GM23338 (cell line): ENCODE measurements at regions not wholly inside any gene's neighbourhood (a gene's known extent, or its start where the extent isn't known, plus 50 kb on each side); places are given as distances from the start of the nearest gene placed in this dataset.

Source experiments
- ATAC-seq: fragments of 200-7000 bp; cut with Tn5 transposase; 3 replicates; pipeline ENCODE4 v1.9.1; 2020
- DNase-seq: peaks from one replicate; pipeline ENCODE4 v3.0.0-alpha.2; 2015; ENCODE audit warnings: low spot score
- H2AFZ ChIP-seq: fragments of 200-600 bp; sonication (generic); 2 replicates; pipeline ENCODE4 v1.8.0; 2016; ENCODE audit warnings: antibody characterized with exemption, mild to moderate bottlenecking, moderate library complexity
- H3F3A ChIP-seq: fragments of 200-600 bp; sonication (generic); replicated peaks from 2 replicates; pipeline ENCODE4 v1.8.0; 2017; ENCODE audit warnings: antibody characterized with exemption, mixed run types, low read depth
- H3K27ac ChIP-seq: fragments of 200-600 bp; sonication (generic); 2 replicates; pipeline ENCODE4 v1.6.1; 2016; ENCODE audit warnings: low read depth
- H3K27me3 ChIP-seq: fragments of 200-600 bp; sonication (generic); 2 replicates; pipeline ENCODE4 v1.8.0; 2016; ENCODE audit warnings: mild to moderate bottlenecking, mixed run types, moderate library complexity; ENCODE audit not compliant: insufficient read depth
- H3K36me3 ChIP-seq: fragments of 200-600 bp; sonication (generic); 2 replicates; pipeline ENCODE4 v1.8.0; 2016; ENCODE audit warnings: mild to moderate bottlenecking; ENCODE audit not compliant: insufficient read depth
- H3K4me1 ChIP-seq: fragments of 200-600 bp; sonication (generic); 2 replicates; pipeline ENCODE4 v1.8.0; 2016; ENCODE audit warnings: mild to moderate bottlenecking, moderate library complexity; ENCODE audit not compliant: insufficient read depth
- H3K4me2 ChIP-seq: fragments of 200-600 bp; sonication (generic); 2 replicates; pipeline ENCODE4 v1.7.1; 2017; ENCODE audit warnings: mixed run types
- H3K4me3 ChIP-seq: fragments of 200-600 bp; sonication (generic); 2 replicates; pipeline ENCODE4 v1.6.1; 2016; ENCODE audit warnings: mixed run types
- H3K79me2 ChIP-seq: fragments of 200-600 bp; sonication (generic); replicated peaks from 2 replicates; pipeline ENCODE4 v1.8.0; 2017; ENCODE audit warnings: mild to moderate bottlenecking; ENCODE audit not compliant: insufficient read depth
- H3K9me2 ChIP-seq: fragments of 200-600 bp; sonication (generic); 2 replicates; pipeline ENCODE4 v1.8.0; 2017; ENCODE audit not compliant: insufficient read depth
- H4K20me1 ChIP-seq: fragments of 200-600 bp; sonication (generic); replicated peaks from 2 replicates; pipeline ENCODE4 v1.8.0; 2017; ENCODE audit warnings: mild to moderate bottlenecking; ENCODE audit not compliant: insufficient read depth
- H3K27ac Mint-ChIP-seq: 2 replicates; pipeline ENCODE4 v1.8.0; 2020; ENCODE audit warnings: inconsistent platforms, mild to moderate bottlenecking, moderate library complexity, mixed read lengths
- H3K27me3 Mint-ChIP-seq: 3 replicates; pipeline ENCODE4 v1.8.0; 2022; ENCODE audit warnings: low read depth, mild to moderate bottlenecking, moderate library complexity, mixed read lengths, inconsistent platforms; ENCODE audit not compliant: insufficient read depth, poor library complexity
- H3K36me3 Mint-ChIP-seq: 3 replicates; pipeline ENCODE4 v1.8.0; 2021; ENCODE audit warnings: low read depth, mild to moderate bottlenecking, inconsistent platforms, moderate library complexity, mixed read lengths
- H3K4me1 Mint-ChIP-seq: 3 replicates; pipeline ENCODE4 v1.8.0; 2020; ENCODE audit warnings: mild to moderate bottlenecking, inconsistent platforms, mixed read lengths
- H3K4me3 Mint-ChIP-seq: 3 replicates; pipeline ENCODE4 v1.8.0; 2021; ENCODE audit warnings: moderate library complexity, mild to moderate bottlenecking, inconsistent platforms, mixed read lengths
- H3K9me3 Mint-ChIP-seq: 3 replicates; pipeline ENCODE4 v1.8.0; 2020; ENCODE audit warnings: moderate library complexity, mild to moderate bottlenecking, inconsistent platforms, mixed read lengths
- CREB1 ChIP-seq: fragments of 250-450 bp; sonication (Bioruptor Pico); IDR thresholded peaks from 2 replicates; pipeline ENCODE4 v1.5.0; 2020; ENCODE audit warnings: low read depth, mild to moderate bottlenecking, moderate library complexity
- CTCF ChIP-seq, 2 experiments: fragments of 200-600 bp in 1 of 2; sonication (generic) in 1 of 2; conservative IDR thresholded peaks; 2 replicates each; pipeline versions ENCODE4 v1.5.1 to v1.6.1; 2016 to 2017; ENCODE audit warnings: antibody characterized with exemption in 2 of 2, low read depth in 2 of 2, mild to moderate bottlenecking in 2 of 2, moderate library complexity in 1 of 2
- EZH2 ChIP-seq: fragments of 200-600 bp; sonication (generic); IDR thresholded peaks from one replicate; pipeline ENCODE4 v1.8.0; 2017; ENCODE audit warnings: antibody characterized with exemption, mild to moderate bottlenecking, low read depth; ENCODE audit not compliant: unreplicated experiment
- EZH2phosphoT487 ChIP-seq: fragments of 200-600 bp; sonication (generic); IDR thresholded peaks from one replicate; pipeline ENCODE4 v1.8.1; 2018; ENCODE audit warnings: antibody characterized with exemption; ENCODE audit not compliant: unreplicated experiment
- JUNB ChIP-seq: IDR thresholded peaks from one replicate; pipeline ENCODE4 v1.6.1; 2016; ENCODE audit warnings: antibody characterized with exemption; ENCODE audit not compliant: unreplicated experiment
- NANOG ChIP-seq: IDR thresholded peaks from 2 replicates; pipeline ENCODE4 v1.6.1; 2016; ENCODE audit warnings: antibody characterized with exemption, borderline replicate concordance
- POLR2AphosphoS5 ChIP-seq: IDR thresholded peaks from 2 replicates; pipeline ENCODE4 v1.6.1; 2016; ENCODE audit warnings: antibody characterized with exemption, low read depth
- REST ChIP-seq: IDR thresholded peaks from one replicate; pipeline ENCODE4 v1.6.1; 2018; ENCODE audit warnings: antibody characterized with exemption; ENCODE audit not compliant: unreplicated experiment
- ZNF331 ChIP-seq: fragments of 250-450 bp; sonication (Bioruptor Pico); IDR thresholded peaks from 2 replicates; pipeline ENCODE4 v1.5.0; 2020; ENCODE audit warnings: low read depth, mild to moderate bottlenecking, moderate library complexity
- ZNF462 ChIP-seq: fragments of 250-450 bp; sonication (Bioruptor Pico); IDR thresholded peaks from 2 replicates; pipeline ENCODE4 v1.5.0; 2020; ENCODE audit warnings: mild to moderate bottlenecking, moderate library complexity

GRCh38 chr10:92761571-92761970, 71.8 kb downstream of the HHEX start:
- Histone ChIP-seq H3K9me2 (no peaks in the 10 kb centered on the region), H3K27ac (no peak overlapping the region), H3K4me1 (peaks cover 10% of the 10 kb centered on the region; the same call in 1 of the 2 replicates), H3K4me3 (no peak overlapping the region), H2AFZ (peak overlapping the region; percentile 74), H3K4me2 (no peak overlapping the region), H3K36me3 (no peaks in the 10 kb centered on the region), H3K27me3 (no peaks in the 10 kb centered on the region), H3K79me2 (no peaks in the 10 kb centered on the region), H3F3A (no peaks in the 10 kb centered on the region), H4K20me1 (no peaks in the 10 kb centered on the region)
- TF ChIP-seq JUNB (no peak), EZH2phosphoT487 (no peak), EZH2 (no peak), POLR2AphosphoS5 (no peak), ZNF331 (CRISPR knock-in tag) (no peak), CREB1 (CRISPR knock-in tag) (no peak), NANOG (no peak), REST (no peak), ZNF462 (no peak), CTCF (conservative IDR thresholded peaks at IDR 0.05; ENCODE audit: low read depth in 2 of 2) (no peak)
- Mint-ChIP-seq H3K9me3 (no peaks in the 10 kb centered on the region), H3K36me3 (no peaks in the 10 kb centered on the region), H3K4me3 (no peak overlapping the region), H3K27ac (no peak overlapping the region), H3K4me1 (peaks cover 8% of the 10 kb centered on the region; the same call in 2 of the 3 replicates), H3K27me3 (peaks cover 4% of the 10 kb centered on the region)
- DNase-seq = no peak
- ATAC-seq = no peak
